ENCODE measurements at regions not wholly inside any gene's neighbourhood (a gene's known extent, or its start where the extent isn't known, plus 50 kb on each side); places are given as distances from the start of the nearest gene placed in this dataset.

DNA sequence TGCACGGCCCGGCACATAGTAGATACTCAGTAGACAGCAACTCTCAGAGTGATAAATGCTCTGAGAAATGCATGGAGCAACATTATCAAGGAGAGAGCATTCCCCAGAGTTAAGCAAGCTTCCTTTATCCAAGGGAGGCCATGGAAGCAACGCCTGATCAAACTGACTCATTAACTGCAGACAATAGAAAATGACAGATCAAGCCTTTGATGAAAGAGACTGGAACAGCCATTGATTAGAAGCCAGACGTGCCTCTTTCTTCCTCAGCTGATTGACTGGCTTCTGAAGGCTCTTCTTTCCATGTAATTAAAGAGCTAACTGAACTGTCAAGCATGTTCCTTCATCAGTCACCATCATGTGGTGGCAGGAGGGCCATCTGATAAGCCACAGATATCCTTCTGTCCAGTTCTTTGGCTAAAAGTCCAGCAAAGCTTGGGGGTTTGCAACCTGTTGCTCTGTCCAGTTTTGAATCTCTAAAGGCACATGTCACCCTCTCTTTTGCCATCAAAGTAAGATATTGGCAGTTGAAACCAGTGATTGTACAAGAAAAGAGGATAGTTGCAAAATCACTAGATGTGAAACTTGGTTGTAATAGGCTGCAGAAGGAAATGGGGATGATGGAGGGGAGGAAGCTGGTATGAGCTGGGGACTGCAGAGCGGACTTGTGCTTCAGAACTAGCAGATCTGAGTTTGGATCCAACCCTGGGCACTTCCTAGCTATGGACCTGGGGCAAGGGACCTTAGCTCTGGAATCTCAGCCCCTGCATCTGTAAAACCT is 188.0 kb downstream of the HAPSTR1 start:
- Mint-ChIP-seq H3K27me3 (peaks cover 9% of the 10 kb centered on the region), H3K36me3 (peaks cover 1% of the 10 kb centered on the region)

GRCh38 chr16:9280069-9280466 is 188.6 kb downstream of the HAPSTR1 start:
- Mint-ChIP-seq H3K9me3 (no peaks in the 10 kb centered on the region), H3K27ac (no peak overlapping the region), H3K4me1 (peaks cover 0 to 1% (median 0%) of the 10 kb centered on the region in 3 donors), H3K36me3 (peaks cover 1% of the 10 kb centered on the region), H3K27me3 (peaks cover 9% of the 10 kb centered on the region), H3K4me3 (no peak overlapping the region)

More for the DNA sequence above, 188.0 kb downstream of the HAPSTR1 start:
- Mint-ChIP-seq H3K4me1 (peaks cover 0 to 1% (median 0%) of the 10 kb centered on the region in 3 donors), H3K27ac (no peak overlapping the region), H3K9me3 (no peaks in the 10 kb centered on the region), H3K4me3 (no peak overlapping the region)

DNA sequence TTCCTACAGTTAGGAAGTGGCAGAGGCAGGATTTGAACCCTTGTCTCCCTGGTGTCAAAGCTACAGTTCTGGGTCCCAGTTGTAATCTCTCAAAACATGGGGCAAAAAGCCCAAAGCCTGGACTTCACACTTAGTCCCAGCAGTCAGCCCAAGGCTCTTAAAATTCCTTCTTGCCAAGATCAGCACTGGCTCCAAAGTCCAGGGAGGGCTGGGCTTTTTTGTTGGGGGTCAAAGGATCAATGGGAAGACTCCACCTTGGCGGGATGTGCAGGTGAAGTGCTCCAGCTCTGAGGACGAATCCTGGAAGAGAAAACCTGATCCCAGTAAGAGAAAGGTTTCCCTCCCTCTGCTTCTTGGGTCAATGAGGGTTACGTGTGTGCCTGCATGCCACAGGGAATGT is 195.5 kb downstream of the HAPSTR1 start:
- Mint-ChIP-seq H3K36me3 (no peaks in the 10 kb centered on the region), H3K27ac (no peak overlapping the region), H3K4me1 (no peaks in the 10 kb centered on the region), H3K9me3 (peaks cover 0 to 6% (median 0%) of the 10 kb centered on the region in 3 donors), H3K4me3 (no peak overlapping the region), H3K27me3 (peaks cover 2% of the 10 kb centered on the region)

DNA sequence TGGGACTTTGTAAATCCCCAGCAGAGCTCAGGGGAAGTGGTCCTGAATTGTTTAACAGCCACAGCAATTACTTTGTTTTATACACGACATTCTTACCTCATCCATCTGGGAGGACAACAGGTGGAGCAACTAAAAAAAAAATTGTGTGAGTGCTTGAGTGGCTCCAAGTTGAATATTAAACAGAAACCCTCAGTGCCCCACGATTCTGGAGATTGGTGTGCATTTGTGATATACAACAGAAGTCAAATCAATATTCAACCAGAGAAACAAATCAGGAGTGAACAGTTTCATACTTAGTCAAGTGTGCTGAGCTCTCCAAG is 204.8 kb downstream of the HAPSTR1 start:
- Mint-ChIP-seq H3K27ac (no peak overlapping the region), H3K36me3 (no peaks in the 10 kb centered on the region)

GRCh38 chr16:9297437-9298113 is 206.1 kb downstream of the HAPSTR1 start:
- no peaks in the 10 kb centered on the region for H3K36me3 Mint-ChIP-seq
- peaks cover 7% of the 10 kb centered on the region for H3K27me3 Mint-ChIP-seq
- no peak overlapping the region for H3K27ac Mint-ChIP-seq
- peaks cover 0 to 6% (median 2%) of the 10 kb centered on the region in 3 donors for H3K9me3 Mint-ChIP-seq
- no peaks in the 10 kb centered on the region for H3K4me1 Mint-ChIP-seq
- no peak overlapping the region for H3K4me3 Mint-ChIP-seq

More for the DNA sequence above, 204.8 kb downstream of the HAPSTR1 start:
- Mint-ChIP-seq H3K4me3 (no peak overlapping the region), H3K27me3 (peaks cover 4% of the 10 kb centered on the region), H3K4me1 (no peaks in the 10 kb centered on the region), H3K9me3 (peaks cover 0 to 4% (median 3%) of the 10 kb centered on the region in 3 donors)

GRCh38 chr16:9300252-9300651 is 208.8 kb downstream of the HAPSTR1 start:
- H3K27me3 Mint-ChIP-seq: peaks cover 5% of the 10 kb centered on the region
- H3K36me3 Mint-ChIP-seq: no peaks in the 10 kb centered on the region
- H3K27ac Mint-ChIP-seq: no peak overlapping the region
- no peaks in the 10 kb centered on the region for H3K4me1 Mint-ChIP-seq
- no peak overlapping the region for H3K4me3 Mint-ChIP-seq
- peaks cover 0 to 6% (median 2%) of the 10 kb centered on the region in 3 donors for H3K9me3 Mint-ChIP-seq

- H3K27ac Mint-ChIP-seq: no peak overlapping the region
- H3K4me3 Mint-ChIP-seq: no peak overlapping the region
- no peaks in the 10 kb centered on the region for H3K36me3 Mint-ChIP-seq
- peaks cover 0 to 6% (median 2%) of the 10 kb centered on the region in 3 donors for H3K9me3 Mint-ChIP-seq
- peaks cover 3% of the 10 kb centered on the region for H3K27me3 Mint-ChIP-seq
- no peaks in the 10 kb centered on the region for H3K4me1 Mint-ChIP-seq
These were observed 210.6 kb downstream of the HAPSTR1 start for GRCh38 chr16:9302072-9302471.

DNA sequence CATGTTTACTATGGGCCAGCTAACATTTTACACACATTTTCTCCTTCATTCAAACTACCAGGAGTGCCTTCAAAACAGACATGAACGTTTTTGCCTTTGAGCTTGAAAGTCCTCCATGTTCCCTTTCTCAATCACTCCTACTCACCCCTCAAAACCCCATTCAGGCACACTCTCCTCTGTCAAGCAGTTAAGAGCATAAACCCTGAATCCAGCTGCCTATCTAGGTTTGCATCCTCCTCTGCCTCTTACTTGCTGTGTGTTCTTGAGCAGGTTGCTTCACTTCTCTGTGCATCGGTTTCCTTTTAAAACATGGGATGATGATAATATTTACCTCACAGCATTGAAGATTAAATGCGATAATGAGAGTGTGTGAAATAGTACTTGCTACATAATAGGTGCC is 215.3 kb downstream of the HAPSTR1 start:
- no peaks in the 10 kb centered on the region for H3K36me3 Mint-ChIP-seq
- no peak overlapping the region for H3K27ac Mint-ChIP-seq
- H3K27me3 Mint-ChIP-seq: peaks cover 6% of the 10 kb centered on the region
- H3K4me3 Mint-ChIP-seq: no peak overlapping the region
- no peaks in the 10 kb centered on the region for H3K4me1 Mint-ChIP-seq
- H3K9me3 Mint-ChIP-seq: peaks cover 0 to 2% (median 0%) of the 10 kb centered on the region in 3 donors

- Mint-ChIP-seq H3K9me3 (no peaks in the 10 kb centered on the region), H3K4me1 (no peaks in the 10 kb centered on the region), H3K27ac (no peak overlapping the region), H3K36me3 (no peaks in the 10 kb centered on the region), H3K4me3 (no peak overlapping the region), H3K27me3 (peaks cover 3% of the 10 kb centered on the region)
These were observed 216.0 kb downstream of the HAPSTR1 start for GRCh38 chr16:9307446-9307845.

- Mint-ChIP-seq H3K4me3 (no peak overlapping the region), H3K36me3 (no peaks in the 10 kb centered on the region), H3K4me1 (no peaks in the 10 kb centered on the region), H3K27ac (no peak overlapping the region), H3K27me3 (peaks cover 3% of the 10 kb centered on the region), H3K9me3 (no peaks in the 10 kb centered on the region)
These were observed 216.9 kb downstream of the HAPSTR1 start for GRCh38 chr16:9308356-9308801.

GRCh38 chr16:9308850-9309249 is 217.4 kb downstream of the HAPSTR1 start:
- H3K36me3 Mint-ChIP-seq: no peaks in the 10 kb centered on the region
- no peak overlapping the region for H3K27ac Mint-ChIP-seq
- H3K4me3 Mint-ChIP-seq: no peak overlapping the region
- no peaks in the 10 kb centered on the region for H3K4me1 Mint-ChIP-seq
- H3K27me3 Mint-ChIP-seq: peaks cover 3% of the 10 kb centered on the region
- no peaks in the 10 kb centered on the region for H3K9me3 Mint-ChIP-seq

DNA sequence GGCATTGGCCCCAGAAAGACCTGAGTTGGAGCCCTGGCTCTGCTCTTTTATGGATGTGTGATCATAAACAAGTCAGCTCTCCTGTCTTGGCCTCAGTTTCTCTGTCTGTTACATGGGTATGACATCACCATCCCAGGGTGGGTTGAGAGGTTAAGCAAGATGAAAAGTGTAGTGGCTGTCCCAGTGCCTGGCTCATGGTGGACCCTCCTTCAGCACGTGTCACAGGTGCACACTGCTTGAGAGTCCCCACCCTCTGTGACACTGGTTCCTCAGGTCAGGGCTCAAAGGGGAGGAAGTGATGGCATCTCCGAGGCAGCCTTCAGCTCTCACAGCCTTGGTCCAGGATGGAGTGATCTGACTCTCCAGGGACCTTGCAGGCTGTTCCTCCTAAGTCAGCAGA is 218.4 kb downstream of the HAPSTR1 start:
- no peaks in the 10 kb centered on the region for H3K36me3 Mint-ChIP-seq
- peaks cover 0 to 4% (median 0%) of the 10 kb centered on the region in 3 donors for H3K9me3 Mint-ChIP-seq
- no peaks in the 10 kb centered on the region for H3K4me1 Mint-ChIP-seq
- peaks cover 3% of the 10 kb centered on the region for H3K27me3 Mint-ChIP-seq
- no peak overlapping the region for H3K4me3 Mint-ChIP-seq
- no peak overlapping the region for H3K27ac Mint-ChIP-seq

GRCh38 chr16:9311303-9311954 is 220.0 kb downstream of the HAPSTR1 start:
- Mint-ChIP-seq H3K4me3 (no peak overlapping the region), H3K27me3 (peaks cover 3% of the 10 kb centered on the region), H3K4me1 (no peaks in the 10 kb centered on the region), H3K27ac (no peak overlapping the region), H3K9me3 (peaks cover 0 to 6% (median 0%) of the 10 kb centered on the region in 3 donors), H3K36me3 (no peaks in the 10 kb centered on the region)

- H3K9me3 Mint-ChIP-seq: peaks cover 6 to 11% (median 7%) of the 10 kb centered on the region in 3 donors
- no peak overlapping the region for H3K27ac Mint-ChIP-seq
- H3K27me3 Mint-ChIP-seq: no peaks in the 10 kb centered on the region
- no peaks in the 10 kb centered on the region for H3K4me1 Mint-ChIP-seq
- H3K4me3 Mint-ChIP-seq: no peak overlapping the region
- H3K36me3 Mint-ChIP-seq: no peaks in the 10 kb centered on the region
These were observed 224.6 kb downstream of the HAPSTR1 start for GRCh38 chr16:9316008-9316407.

DNA sequence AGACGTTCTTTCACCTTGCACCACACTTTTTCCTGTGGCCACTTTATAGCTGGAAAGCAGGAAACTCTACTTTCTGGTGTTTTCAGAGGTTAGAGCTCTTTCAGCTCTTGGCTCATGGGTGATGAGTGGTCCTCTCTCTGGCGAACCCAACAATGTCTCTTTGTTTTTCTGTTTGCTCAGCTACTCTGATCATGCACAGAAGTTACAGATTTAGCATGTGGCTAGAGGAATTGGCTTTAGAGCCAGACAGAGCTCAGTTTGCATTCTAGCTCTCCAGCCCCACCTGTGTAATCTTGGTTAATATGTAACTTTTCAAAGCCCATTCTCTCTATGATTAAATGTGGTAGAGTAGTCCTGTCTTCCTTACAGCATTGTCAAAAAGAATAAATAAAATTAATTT is 225.2 kb downstream of the HAPSTR1 start:
- Mint-ChIP-seq H3K27ac (no peak overlapping the region), H3K36me3 (no peaks in the 10 kb centered on the region), H3K27me3 (no peaks in the 10 kb centered on the region), H3K4me1 (no peaks in the 10 kb centered on the region), H3K4me3 (no peak overlapping the region), H3K9me3 (peaks cover 6 to 11% (median 7%) of the 10 kb centered on the region in 3 donors)
